Activated CD4-positive, alpha-beta T cell treated with anti-CD3 and anti-CD28 coated beads for 48 hours (primary cell): ENCODE measurements at regions not wholly inside any gene's neighbourhood (a gene's known extent, or its start where the extent isn't known, plus 50 kb on each side); places are given as distances from the start of the nearest gene placed in this dataset.

Experiments used
- DNase-seq: peaks from one replicate; pipeline ENCODE4 v3.0.0-alpha.2; 2020

GRCh38 chr4:110271986-110272385 lies 73.6 kb upstream of the ELOVL6 start:
- DNase-seq, result no peak

- no peak for DNase-seq
Measured at GRCh38 chr4:110270492-110271197, 72.2 kb upstream of the ELOVL6 start.

DNA sequence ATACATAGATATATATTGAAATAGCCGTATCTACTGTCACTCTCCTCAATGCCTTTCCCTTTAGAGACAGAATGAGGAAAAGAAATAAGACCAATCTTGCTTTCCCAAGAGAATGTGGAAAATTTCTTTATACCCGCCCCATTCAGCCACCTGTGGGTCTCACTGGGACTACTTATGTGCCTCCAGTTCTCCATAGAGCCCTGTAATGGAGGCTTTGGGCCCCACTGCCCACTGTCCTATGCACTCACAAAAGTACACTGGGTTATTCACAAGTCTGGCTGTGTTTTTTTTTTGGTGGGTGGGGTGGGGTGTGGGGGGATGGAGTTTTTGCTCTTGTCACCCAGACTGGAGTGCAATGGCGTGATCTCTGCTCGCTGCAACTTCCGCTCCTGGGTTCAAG lies 70.4 kb upstream of the ELOVL6 start:
- no peak for DNase-seq

GRCh38 chr4:110268352-110268751 lies 69.9 kb upstream of the ELOVL6 start:
- DNase-seq, result no peak

DNA sequence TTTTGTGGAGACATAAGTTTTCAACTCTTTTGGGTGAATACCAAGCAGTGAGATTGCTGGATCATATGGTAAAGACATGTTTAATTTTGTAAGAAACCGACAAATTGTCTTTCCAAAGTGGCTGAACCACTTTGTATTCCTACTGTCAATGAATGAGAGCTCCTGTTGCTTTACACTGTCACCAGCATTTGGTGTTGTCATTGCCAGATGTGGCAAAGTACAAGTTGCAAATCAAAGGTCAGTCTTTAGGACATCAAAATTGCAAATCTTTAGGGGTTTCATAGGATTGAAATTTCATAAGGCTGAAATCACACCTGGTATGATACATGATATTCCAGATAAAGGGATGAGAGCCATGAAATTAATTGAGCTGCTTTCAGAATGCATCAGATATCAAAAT lies 67.7 kb upstream of the ELOVL6 start:
- no peak for DNase-seq

- no peak for DNase-seq
Measured at GRCh38 chr4:110265001-110265400, 66.6 kb upstream of the ELOVL6 start.

- DNase-seq, result no peak
Measured at GRCh38 chr4:110260299-110260698, 61.9 kb upstream of the ELOVL6 start.

GRCh38 chr4:110250023-110250387 lies 51.6 kb upstream of the ELOVL6 start:
- DNase-seq, result no peak

- no peak for DNase-seq
Measured at GRCh38 chr4:110248831-110249253, 50.4 kb upstream of the ELOVL6 start.
